Psoas muscle (tissue), 7 donors: ENCODE measurements at regions not wholly inside any gene's neighbourhood (a gene's known extent, or its start where the extent isn't known, plus 50 kb on each side); places are given as distances from the start of the nearest gene placed in this dataset.

Experiments
- ATAC-seq, 4 donors: fragments of 200-7000 bp; cut with Tn5 transposase; one replicate each; pipeline ENCODE4 v1.9.1; 2020; ENCODE audit warnings: moderate library complexity in 3 of 4, mild to moderate bottlenecking in 2 of 4
- DNase-seq, 2 donors: peaks; one replicate each; pipeline ENCODE4 v3.0.0-alpha.2; 2020
- H3K27ac ChIP-seq: fragments of 200-600 bp; one replicate; pipeline ENCODE4 v1.8.0; 2022
- H3K27me3 ChIP-seq, 3 donors: fragments of 200-600 bp in 1 of 3; one replicate each; pipeline versions ENCODE4 v1.6.1 to v1.8.0; 2013 to 2022; ENCODE audit warnings: low read length in 2 of 3, mild to moderate bottlenecking in 2 of 3, moderate library complexity in 1 of 3; ENCODE audit not compliant: insufficient read depth in 3 of 3
- H3K36me3 ChIP-seq, 2 donors: fragments of 200-600 bp in 1 of 2; one replicate each; pipeline versions ENCODE4 v1.6.1 to v1.8.0; 2013 to 2022; ENCODE audit warnings: low read depth in 1 of 2, mild to moderate bottlenecking in 1 of 2, moderate library complexity in 1 of 2; ENCODE audit not compliant: insufficient read depth in 1 of 2
- H3K4me1 ChIP-seq: fragments of 200-600 bp; one replicate; pipeline ENCODE4 v1.8.0; 2022
- H3K4me3 ChIP-seq: fragments of 200-600 bp; one replicate; pipeline ENCODE4 v1.8.0; 2022; ENCODE audit warnings: mild to moderate bottlenecking
- H3K9me3 ChIP-seq: fragments of 200-600 bp; one replicate; pipeline ENCODE4 v1.8.0; 2022
- CTCF ChIP-seq: fragments of 200-600 bp; IDR thresholded peaks from one replicate; pipeline ENCODE4 v1.8.0; 2022; ENCODE audit warnings: antibody characterized with exemption
- WGBS, 3 donors: extraction: QIAGEN DNeasy Blood & Tissue Kit; methylation state at CpG; one replicate each; pipeline versions ENCODE4 v1.1.6 to v1.1.7; 2013; 5-methylcytosine and 5-hydroxymethylcytosine counted together
- intact Hi-C, 2 donors: fragments of 100-400 bp; cut with DNase I; formaldehyde crosslinking; loops; one replicate each; pipeline versions ENCODE4 v1.11.0 to v1.14.2; 2022
- donor health status: healthy with polysubstance abuse.
- donor health status: DM: no; HTN: no; CAD: no; lungs with moderate emphysema.
- donor health status: Bipolar disorder and iron deficiency.
- donor health status: healthy.
- donor health status: DM: yes; HTN: yes; CAD: no.
- donor health status: DM: no; HTN: no; CAD: no.
- donor health status: DM: yes; HTN: yes; CAD: no.

- H3K4me3 ChIP-seq, result no peak overlapping the region
- 72 to 78% (median 77%) methylated on average over 2 of the region's 2 CpGs for WGBS, 3 donors
- no peak for DNase-seq
- H3K36me3 ChIP-seq, result no peaks in the 10 kb centered on the region
- no peak overlapping the region for H3K27ac ChIP-seq
- no peak for ATAC-seq
- no peak for TF ChIP-seq CTCF
- H3K9me3 ChIP-seq, result no peaks in the 10 kb centered on the region
- no peaks in the 10 kb centered on the region for H3K4me1 ChIP-seq
- intact Hi-C loops, result no loop called here
- H3K27me3 ChIP-seq, result peaks cover 0 to 2% (median 0%) of the 10 kb centered on the region in 3 donors
Measured at GRCh38 chr2:163417596-163418337, 318.0 kb downstream of the FIGN start.

- 61 to 74% (median 66%) methylated on average over 3 of the region's 3 CpGs for WGBS, 3 donors
- no peak for TF ChIP-seq CTCF
- H3K27me3 ChIP-seq, result peaks cover 0 to 2% (median 0%) of the 10 kb centered on the region in 3 donors
- ATAC-seq (no peak), DNase-seq (no peak)
- no peak overlapping the region for H3K27ac ChIP-seq
- H3K4me3 ChIP-seq, result no peak overlapping the region
- intact Hi-C loops, result no loop called here
- H3K4me1 ChIP-seq, result no peaks in the 10 kb centered on the region
- no peaks in the 10 kb centered on the region for H3K9me3 ChIP-seq
- no peaks in the 10 kb centered on the region for H3K36me3 ChIP-seq
Measured at GRCh38 chr2:163414121-163414520, 321.7 kb downstream of the FIGN start.

GRCh38 chr2:163407296-163407695, 328.5 kb downstream of the FIGN start:
- H3K4me3 ChIP-seq, result no peak overlapping the region
- no peaks in the 10 kb centered on the region for H3K9me3 ChIP-seq
- no peak overlapping the region for H3K27ac ChIP-seq
- no peaks in the 10 kb centered on the region for H3K36me3 ChIP-seq
- WGBS, 3 donors, result 39 to 49% (median 45%) methylated on average over 3 of the region's 3 CpGs
- intact Hi-C loops, result no loop called here
- ATAC-seq, result no peak
- no peak for DNase-seq
- no peaks in the 10 kb centered on the region for H3K4me1 ChIP-seq
- H3K27me3 ChIP-seq, result no peaks in the 10 kb centered on the region
- TF ChIP-seq CTCF, result no peak

GRCh38 chr2:163405298-163405697, 330.5 kb downstream of the FIGN start:
- no peak for TF ChIP-seq CTCF
- Histone ChIP-seq H3K4me3 (no peak overlapping the region), H3K4me1 (no peaks in the 10 kb centered on the region), H3K36me3 (no peaks in the 10 kb centered on the region), H3K9me3 (no peaks in the 10 kb centered on the region), H3K27ac (no peak overlapping the region), H3K27me3 (no peaks in the 10 kb centered on the region)
- 83 to 86% (median 86%) methylated on average over 2 of the region's 2 CpGs for WGBS, 3 donors
- intact Hi-C loops, result no loop called here
- DNase-seq (no peak), ATAC-seq (no peak)

GRCh38 chr2:163401481-163401880, 334.3 kb downstream of the FIGN start:
- intact Hi-C loops, result no loop called here
- DNase-seq (peak in 1 of 2 donors; percentile 9), ATAC-seq (no peak)
- H3K27ac ChIP-seq, result no peak overlapping the region
- no peaks in the 10 kb centered on the region for H3K9me3 ChIP-seq
- no peak overlapping the region for H3K4me3 ChIP-seq
- no peaks in the 10 kb centered on the region for H3K36me3 ChIP-seq
- WGBS, 3 donors, result 70 to 77% (median 77%) methylated on average over 3 of the region's 3 CpGs
- TF ChIP-seq CTCF, result no peak
- no peaks in the 10 kb centered on the region for H3K27me3 ChIP-seq
- H3K4me1 ChIP-seq, result no peaks in the 10 kb centered on the region
